Hepatocyte (in vitro differentiated cells): ENCODE measurements at regions not wholly inside any gene's neighbourhood (a gene's known extent, or its start where the extent isn't known, plus 50 kb on each side); places are given as distances from the start of the nearest gene placed in this dataset.

ENCODE experiments used
- DNase-seq: peaks from one replicate; pipeline ENCODE4 v3.0.0-alpha.2; 2016; ENCODE audit warnings: low spot score
- H2AFZ ChIP-seq: fragments of 200-600 bp; sonication (generic); 2 replicates; pipeline ENCODE4 v1.6.0; 2016; ENCODE audit warnings: antibody characterized with exemption, mild to moderate bottlenecking
- H3K27ac ChIP-seq: fragments of 200-600 bp; sonication (generic); 2 replicates; pipeline ENCODE4 v1.5.1; 2016; ENCODE audit warnings: mild to moderate bottlenecking
- H3K27me3 ChIP-seq: fragments of 200-600 bp; sonication (generic); 2 replicates; pipeline ENCODE4 v1.6.1; 2016
- H3K36me3 ChIP-seq: fragments of 200-600 bp; sonication (generic); replicated peaks from 2 replicates; pipeline ENCODE4 v1.5.1; 2016; ENCODE audit warnings: low read depth; ENCODE audit not compliant: insufficient read depth
- H3K4me1 ChIP-seq: fragments of 200-600 bp; sonication (generic); 2 replicates; pipeline ENCODE4 v1.5.1; 2016; ENCODE audit warnings: mild to moderate bottlenecking, moderate library complexity; ENCODE audit not compliant: insufficient read depth
- H3K4me2 ChIP-seq: fragments of 200-600 bp; sonication (generic); 2 replicates; pipeline ENCODE4 v1.6.0; 2016
- H3K4me3 ChIP-seq: fragments of 200-600 bp; sonication (generic); 2 replicates; pipeline ENCODE4 v1.5.1; 2016; ENCODE audit warnings: mild to moderate bottlenecking
- H3K79me2 ChIP-seq: fragments of 200-600 bp; sonication (generic); 2 replicates; pipeline ENCODE4 v1.6.0; 2017; ENCODE audit warnings: mild to moderate bottlenecking
- H3K9me2 ChIP-seq: fragments of 200-600 bp; sonication (generic); replicated peaks from 2 replicates; pipeline ENCODE4 v1.6.0; 2017; ENCODE audit warnings: mild to moderate bottlenecking; ENCODE audit not compliant: insufficient read depth
- H3K9me3 ChIP-seq: fragments of 200-600 bp; sonication (generic); 2 replicates; pipeline ENCODE4 v1.5.1; 2016; ENCODE audit warnings: low read depth, mild to moderate bottlenecking
- H4K20me1 ChIP-seq: fragments of 200-600 bp; sonication (generic); 2 replicates; pipeline ENCODE4 v1.6.0; 2016; ENCODE audit warnings: mild to moderate bottlenecking; ENCODE audit not compliant: insufficient read depth, poor library complexity, severe bottlenecking
- CTCF ChIP-seq: fragments of 200-600 bp; sonication (generic); IDR thresholded peaks from 2 replicates; pipeline ENCODE4 v1.5.1; 2016; ENCODE audit warnings: antibody characterized with exemption, mild to moderate bottlenecking; ENCODE audit not compliant: poor library complexity
- EZH2 ChIP-seq: fragments of 200-600 bp; sonication (generic); IDR thresholded peaks from 2 replicates; pipeline ENCODE4 v1.6.1; 2016; ENCODE audit warnings: antibody characterized with exemption, mild to moderate bottlenecking, borderline replicate concordance
- EZH2phosphoT487 ChIP-seq: fragments of 200-600 bp; sonication (generic); IDR thresholded peaks from one replicate; pipeline ENCODE4 v1.6.1; 2018; ENCODE audit warnings: antibody characterized with exemption, mild to moderate bottlenecking, low read depth, moderate library complexity; ENCODE audit not compliant: unreplicated experiment, severe bottlenecking
- WGBS: methylation state at CpG from one replicate; pipeline ENCODE4 v1.1.6; 2016; ENCODE audit warnings: low lambda C conversion rate; ENCODE audit errors: missing lambda C conversion rate; 5-methylcytosine and 5-hydroxymethylcytosine counted together

DNA sequence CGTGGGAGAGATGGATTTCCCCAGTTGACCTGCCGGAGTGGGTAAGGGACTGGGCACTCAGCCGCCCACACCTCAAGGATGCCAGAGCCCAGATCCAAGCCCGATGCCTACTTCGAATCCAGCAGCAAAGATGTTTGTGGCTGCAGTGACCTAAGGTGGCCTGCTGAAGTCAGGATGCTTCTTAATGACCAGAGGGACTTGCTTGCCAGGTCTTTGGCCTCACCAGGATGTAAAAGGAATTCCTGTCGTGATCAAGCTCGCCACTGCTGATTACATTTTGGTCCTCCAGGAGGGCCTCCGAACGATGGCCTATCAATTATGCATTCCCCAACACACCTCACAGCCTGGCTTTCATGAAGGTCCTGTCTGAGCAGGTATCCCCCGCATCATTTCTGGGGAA, 349.5 kb upstream of the ZMIZ1 start:
- no peak overlapping the region for H3K4me3 ChIP-seq
- H4K20me1 ChIP-seq = no peaks in the 10 kb centered on the region
- no peaks in the 10 kb centered on the region for H3K9me3 ChIP-seq
- no peaks in the 10 kb centered on the region for H3K79me2 ChIP-seq
- TF ChIP-seq EZH2 (no peak), CTCF (no peak), EZH2phosphoT487 (no peak)
- no peaks in the 10 kb centered on the region for H3K27me3 ChIP-seq
- H3K27ac ChIP-seq = no peak overlapping the region
- no peaks in the 10 kb centered on the region for H3K36me3 ChIP-seq
- H3K4me2 ChIP-seq = no peak overlapping the region
- no peaks in the 10 kb centered on the region for H3K9me2 ChIP-seq
- no peak for DNase-seq
- no peak overlapping the region for H2AFZ ChIP-seq
- WGBS = 92% methylated on average over 10 of the region's 10 CpGs
- H3K4me1 ChIP-seq = no peaks in the 10 kb centered on the region

DNA sequence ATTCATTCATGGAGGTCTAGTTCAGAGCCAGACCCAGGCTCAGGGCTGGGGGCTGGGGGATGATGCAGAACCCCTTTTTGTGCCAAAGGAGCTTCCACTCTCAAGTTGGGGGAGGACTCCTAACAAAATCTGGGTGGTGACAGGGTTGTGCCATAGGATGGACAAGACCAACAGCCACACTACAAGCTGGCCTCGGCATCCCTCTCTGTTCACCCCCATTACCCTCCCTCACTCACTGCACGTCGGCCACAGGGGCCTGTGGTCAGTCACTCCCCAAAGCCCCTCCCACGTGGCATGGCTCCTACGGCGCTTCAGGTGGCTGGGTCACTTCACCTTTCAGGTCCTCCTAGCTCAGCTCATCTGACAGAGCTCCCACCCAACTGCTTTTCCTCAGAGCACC, 348.7 kb upstream of the ZMIZ1 start:
- Histone ChIP-seq H3K4me3 (no peak overlapping the region), H3K9me3 (no peaks in the 10 kb centered on the region), H4K20me1 (no peaks in the 10 kb centered on the region), H3K4me1 (no peaks in the 10 kb centered on the region), H3K4me2 (no peak overlapping the region), H2AFZ (no peak overlapping the region), H3K27ac (no peak overlapping the region), H3K36me3 (no peaks in the 10 kb centered on the region), H3K9me2 (no peaks in the 10 kb centered on the region), H3K27me3 (no peaks in the 10 kb centered on the region), H3K79me2 (no peaks in the 10 kb centered on the region)
- DNase-seq = no peak
- WGBS = 91% methylated on average over 6 of the region's 6 CpGs
- no peak for TF ChIP-seq CTCF
- TF ChIP-seq EZH2phosphoT487 = no peak
- no peak for TF ChIP-seq EZH2

- Histone ChIP-seq H3K4me1 (no peaks in the 10 kb centered on the region), H3K4me2 (no peak overlapping the region), H3K27ac (no peak overlapping the region), H2AFZ (no peak overlapping the region), H3K79me2 (no peaks in the 10 kb centered on the region), H3K27me3 (no peaks in the 10 kb centered on the region), H3K9me2 (no peaks in the 10 kb centered on the region), H3K9me3 (no peaks in the 10 kb centered on the region), H4K20me1 (no peaks in the 10 kb centered on the region), H3K36me3 (no peaks in the 10 kb centered on the region), H3K4me3 (no peak overlapping the region)
- no peak for DNase-seq
- TF ChIP-seq CTCF (no peak), EZH2phosphoT487 (no peak), EZH2 (no peak)
- WGBS = 100% methylated on average over 1 of the region's 1 CpG
Measured at GRCh38 chr10:78721231-78721630, 347.5 kb upstream of the ZMIZ1 start.

GRCh38 chr10:78724846-78725245, 343.9 kb upstream of the ZMIZ1 start:
- TF ChIP-seq CTCF = no peak
- no peak for TF ChIP-seq EZH2
- TF ChIP-seq EZH2phosphoT487 = no peak
- Histone ChIP-seq H3K27ac (no peak overlapping the region), H3K4me3 (no peak overlapping the region), H3K27me3 (no peaks in the 10 kb centered on the region), H4K20me1 (no peaks in the 10 kb centered on the region), H3K9me3 (no peaks in the 10 kb centered on the region), H3K9me2 (no peaks in the 10 kb centered on the region), H3K4me1 (no peaks in the 10 kb centered on the region), H2AFZ (no peak overlapping the region), H3K4me2 (no peak overlapping the region), H3K36me3 (no peaks in the 10 kb centered on the region), H3K79me2 (no peaks in the 10 kb centered on the region)
- DNase-seq = no peak
- 97% methylated on average over 4 of the region's 4 CpGs for WGBS
